Neuronal stem cell (in vitro differentiated cells): ENCODE measurements at regions not wholly inside any gene's neighbourhood (a gene's known extent, or its start where the extent isn't known, plus 50 kb on each side); places are given as distances from the start of the nearest gene placed in this dataset. TPM values are rescaled to one million over a fixed set of nuclear protein-coding genes. Genes with fewer than 3 reads are reported as not detected.

ENCODE experiments used
- DNase-seq: peaks from one replicate; pipeline ENCODE4 v3.0.0-alpha.2; 2013; ENCODE audit warnings: low spot score
- H2AFZ ChIP-seq: one replicate; pipeline ENCODE4 v1.6.1; 2013; ENCODE audit warnings: mild to moderate bottlenecking, low read length, inconsistent platforms
- H2AK5ac ChIP-seq: 2 replicates; pipeline ENCODE4 v1.6.1; 2013; ENCODE audit warnings: low read depth, mild to moderate bottlenecking, inconsistent platforms, low read length, moderate library complexity, mixed read lengths
- H2BK120ac ChIP-seq: 2 replicates; pipeline ENCODE4 v1.6.1; 2013; ENCODE audit warnings: low read depth, mild to moderate bottlenecking, inconsistent platforms, low read length, moderate library complexity, mixed read lengths
- H2BK12ac ChIP-seq: one replicate; pipeline ENCODE4 v1.6.1; 2013; ENCODE audit warnings: low read length, inconsistent platforms
- H2BK15ac ChIP-seq: 2 replicates; pipeline ENCODE4 v1.6.1; 2013; ENCODE audit warnings: mild to moderate bottlenecking, low read length, inconsistent platforms, mixed read lengths
- H2BK5ac ChIP-seq: one replicate; pipeline ENCODE4 v1.6.1; 2013; ENCODE audit warnings: inconsistent platforms, mild to moderate bottlenecking, low read length, moderate library complexity
- H3K14ac ChIP-seq: one replicate; pipeline ENCODE4 v1.6.1; 2013; ENCODE audit warnings: low read length, inconsistent platforms
- H3K18ac ChIP-seq: 2 replicates; pipeline ENCODE4 v1.6.1; 2013; ENCODE audit warnings: low read length, inconsistent platforms
- H3K23ac ChIP-seq: 2 replicates; pipeline ENCODE4 v1.6.1; 2013; ENCODE audit warnings: low read depth, mild to moderate bottlenecking, mixed read lengths, low read length, inconsistent platforms; ENCODE audit not compliant: poor library complexity
- H3K27ac ChIP-seq: replicated peaks from 3 replicates; pipeline ENCODE4 v1.5.1; 2013; ENCODE audit warnings: low read length, inconsistent platforms
- H3K27me3 ChIP-seq, 3 experiments: 2 replicates each; pipeline ENCODE4 v1.6.1; 2013; ENCODE audit warnings: low read length in 3 of 3, mild to moderate bottlenecking in 2 of 3, inconsistent platforms in 1 of 3, low read depth in 1 of 3, mixed read lengths in 1 of 3, moderate library complexity in 1 of 3; ENCODE audit not compliant: control insufficient read depth in 3 of 3, insufficient read depth in 3 of 3
- H3K36me3 ChIP-seq, 2 donors: replicated peaks in 1 of 2; 2 replicates each; pipeline ENCODE4 v1.6.1; 2013; ENCODE audit warnings: low read length in 2 of 2; ENCODE audit not compliant: control insufficient read depth in 2 of 2, insufficient read depth in 2 of 2
- H3K4ac ChIP-seq: 2 replicates; pipeline ENCODE4 v1.6.1; 2013; ENCODE audit warnings: inconsistent platforms, mild to moderate bottlenecking, low read length, moderate library complexity
- H3K4me1 ChIP-seq, 2 donors: 1 replicate in 1 of 2; 2 replicates in 1 of 2; pipeline ENCODE4 v1.6.1; 2013; ENCODE audit warnings: low read length in 2 of 2, low read depth in 1 of 2; ENCODE audit not compliant: control insufficient read depth in 2 of 2, insufficient read depth in 1 of 2
- H3K4me2 ChIP-seq: one replicate; pipeline ENCODE4 v1.6.1; 2013; ENCODE audit warnings: mild to moderate bottlenecking, low read length, inconsistent platforms; ENCODE audit not compliant: insufficient read depth, poor library complexity, severe bottlenecking
- H3K4me3 ChIP-seq, 2 donors: 2 replicates each; pipeline ENCODE4 v1.5.1; 2013; ENCODE audit warnings: low read length in 2 of 2, mild to moderate bottlenecking in 2 of 2, inconsistent platforms in 1 of 2, moderate library complexity in 1 of 2
- H3K79me1 ChIP-seq: one replicate; pipeline ENCODE4 v1.6.1; 2013; ENCODE audit warnings: low read depth, mild to moderate bottlenecking, inconsistent platforms, low read length, moderate library complexity
- H3K9ac ChIP-seq: one replicate; pipeline ENCODE4 v1.6.1; 2013; ENCODE audit warnings: mild to moderate bottlenecking, low read depth, low read length, inconsistent platforms; ENCODE audit not compliant: poor library complexity
- H3K9me3 ChIP-seq, 2 donors: replicated peaks in 1 of 2; 2 replicates each; pipeline versions ENCODE3 to v1.6.1; 2013; ENCODE audit warnings: low read length in 2 of 2, mild to moderate bottlenecking in 2 of 2, inconsistent platforms in 1 of 2, low read depth in 1 of 2, mixed read lengths in 1 of 2, moderate library complexity in 1 of 2; ENCODE audit not compliant: control insufficient read depth in 2 of 2, insufficient read depth in 1 of 2
- H4K8ac ChIP-seq: one replicate; pipeline ENCODE4 v1.6.1; 2013; ENCODE audit warnings: low read depth, mild to moderate bottlenecking, inconsistent platforms, low read length, moderate library complexity
- H4K91ac ChIP-seq: one replicate; pipeline ENCODE4 v1.6.1; 2013; ENCODE audit warnings: low read length, low read depth, mild to moderate bottlenecking, inconsistent platforms; ENCODE audit not compliant: poor library complexity
- WGBS, 2 donors: extraction: QIAGEN DNeasy Blood & Tissue Kit; methylation state at CpG; one replicate each; pipeline ENCODE4 v1.1.7; 2013; ENCODE audit warnings: missing lambda C conversion rate in 2 of 2, mixed read lengths in 1 of 2; ENCODE audit not compliant: insufficient read length in 2 of 2, insufficient replicate concordance in 1 of 2; ENCODE audit errors: extremely low coverage in 2 of 2; 5-methylcytosine and 5-hydroxymethylcytosine counted together
- small RNA-seq: library from polyadenylated mRNA; stranded (forward); fragments of <200 nt; extraction: miRNeasy Mini kit (QIAGEN cat#:217004); gene quantifications from one replicate; pipeline ENCODE3, GENCODE V24; 2013; ENCODE audit not compliant: insufficient read depth

DNA sequence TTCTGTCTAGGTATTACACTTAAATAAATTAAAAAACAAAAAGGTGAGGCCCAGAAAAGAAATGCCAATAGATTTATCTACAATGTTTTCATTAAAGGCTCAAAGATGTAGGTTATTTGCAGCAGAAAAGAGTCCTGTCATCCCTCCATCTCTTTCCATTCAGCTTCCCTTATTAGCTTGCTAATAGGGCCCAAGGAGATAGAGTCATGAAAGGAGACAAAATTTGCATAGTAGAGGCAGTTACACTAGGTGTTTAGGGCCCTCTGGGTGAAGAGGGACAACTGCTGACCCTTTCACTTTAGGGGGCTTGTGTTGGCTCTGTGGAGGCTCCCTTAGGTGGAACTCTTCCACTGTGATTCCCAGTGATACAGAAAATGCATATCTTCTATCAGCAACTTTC lies 58.4 kb upstream of the TACR3 start:
- H3K9ac ChIP-seq, result no peak overlapping the region
- no peaks in the 10 kb centered on the region for H3K79me1 ChIP-seq
- no peak overlapping the region for H2BK5ac ChIP-seq
- DNase-seq, result no peak
- no peaks in the 10 kb centered on the region for H3K27me3 ChIP-seq
- H2AFZ ChIP-seq, result no peak overlapping the region
- H4K8ac ChIP-seq, result no peak overlapping the region
- H3K9me3 ChIP-seq, result no peaks in the 10 kb centered on the region
- H3K4ac ChIP-seq, result no peak overlapping the region
- no peak overlapping the region for H2BK120ac ChIP-seq
- H3K4me2 ChIP-seq, result no peak overlapping the region
- no peaks in the 10 kb centered on the region for H3K36me3 ChIP-seq
- H3K23ac ChIP-seq, result no peak overlapping the region
- no peak overlapping the region for H3K18ac ChIP-seq
- H3K27ac ChIP-seq, result no peak overlapping the region
- no peak overlapping the region for H4K91ac ChIP-seq
- H3K4me1 ChIP-seq, result no peaks in the 10 kb centered on the region
- H2BK15ac ChIP-seq, result no peak overlapping the region
- no peak overlapping the region for H2BK12ac ChIP-seq
- H3K4me3 ChIP-seq, result no peak overlapping the region
- no peak overlapping the region for H3K14ac ChIP-seq
- no peak overlapping the region for H2AK5ac ChIP-seq

DNA sequence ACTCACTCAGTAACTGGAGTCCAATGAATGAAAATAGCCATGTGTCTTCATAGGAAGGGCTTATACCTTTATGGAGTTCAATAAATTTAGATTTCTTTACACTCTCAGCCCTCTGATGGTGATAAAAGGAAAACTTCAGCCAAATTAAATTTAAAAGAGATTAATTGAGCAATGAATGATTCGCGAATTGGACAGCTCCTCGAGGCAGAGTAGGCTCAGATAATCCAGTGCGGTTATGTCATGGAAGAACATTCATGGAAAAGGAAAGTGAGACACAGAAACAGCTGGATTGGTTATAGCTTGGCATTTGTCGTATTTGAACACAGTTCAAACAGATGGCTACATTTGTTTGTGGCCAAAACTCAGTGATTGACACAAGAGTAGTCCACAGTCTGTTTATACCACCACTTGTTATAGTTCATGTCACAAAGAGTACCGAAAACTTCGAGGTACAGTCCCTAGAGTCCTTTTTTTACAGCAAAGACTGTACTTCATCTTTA lies 54.6 kb upstream of the TACR3 start:
- H3K14ac ChIP-seq, result no peak overlapping the region
- H2BK12ac ChIP-seq, result no peak overlapping the region
- H2BK120ac ChIP-seq, result no peak overlapping the region
- no peak overlapping the region for H2AK5ac ChIP-seq
- no peak for DNase-seq
- WGBS, 2 donors, result no CpG with 5 or more reads among the region's 7 CpGs
- H3K9ac ChIP-seq, result no peak overlapping the region
- H3K18ac ChIP-seq, result no peak overlapping the region
- H3K27ac ChIP-seq, result no peak overlapping the region
- H3K4ac ChIP-seq, result no peak overlapping the region
- H4K91ac ChIP-seq, result no peak overlapping the region
- no peak overlapping the region for H3K4me3 ChIP-seq
- H3K9me3 ChIP-seq, result no peaks in the 10 kb centered on the region
- H2BK5ac ChIP-seq, result no peak overlapping the region
- no peak overlapping the region for H4K8ac ChIP-seq
- H2BK15ac ChIP-seq, result no peak overlapping the region
- H3K4me1 ChIP-seq, result no peaks in the 10 kb centered on the region
- no peaks in the 10 kb centered on the region for H3K79me1 ChIP-seq
- H2AFZ ChIP-seq, result peak overlapping the region; percentile 50
- no peaks in the 10 kb centered on the region for H3K36me3 ChIP-seq
- H3K23ac ChIP-seq, result no peak overlapping the region
- H3K27me3 ChIP-seq, result no peaks in the 10 kb centered on the region
- H3K4me2 ChIP-seq, result no peak overlapping the region

DNA sequence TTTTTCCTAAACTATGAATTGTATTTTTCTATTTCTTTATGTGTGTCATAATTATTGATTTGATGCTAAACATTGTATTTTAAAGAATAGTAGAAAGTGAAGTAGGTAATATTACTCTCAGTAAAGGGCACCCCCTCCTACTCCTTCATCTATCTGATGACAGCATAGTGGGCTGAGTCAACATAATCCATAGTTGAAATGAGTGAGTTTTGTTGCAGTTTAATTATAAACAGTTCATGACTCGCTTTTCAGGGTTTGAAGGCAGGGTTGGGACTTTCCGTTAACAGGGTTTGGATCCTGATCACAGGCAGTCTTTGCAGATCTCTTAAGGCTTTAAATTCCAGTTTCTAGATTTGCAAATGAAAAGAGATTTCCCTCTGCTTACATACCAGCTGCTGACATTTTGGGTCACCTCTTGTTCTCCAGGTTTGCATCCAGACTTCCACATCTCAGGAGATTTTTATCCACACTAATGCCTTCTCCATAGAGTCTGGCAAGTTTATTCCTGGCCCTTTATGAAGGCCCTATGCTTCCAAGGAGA lies 54.0 kb upstream of the TACR3 start:
- Histone ChIP-seq H3K9me3 (no peaks in the 10 kb centered on the region), H2BK120ac (no peak overlapping the region), H3K4me1 (no peaks in the 10 kb centered on the region), H3K9ac (no peak overlapping the region), H3K4me2 (no peak overlapping the region), H3K14ac (no peak overlapping the region), H3K36me3 (no peaks in the 10 kb centered on the region), H3K4me3 (no peak overlapping the region), H2AFZ (peak overlapping the region; percentile 50), H2BK15ac (no peak overlapping the region), H2BK5ac (no peak overlapping the region), H3K23ac (no peak overlapping the region), H3K4ac (no peak overlapping the region), H2AK5ac (no peak overlapping the region), H2BK12ac (no peak overlapping the region), H4K91ac (no peak overlapping the region), H4K8ac (no peak overlapping the region), H3K18ac (no peak overlapping the region), H3K79me1 (no peaks in the 10 kb centered on the region), H3K27me3 (no peaks in the 10 kb centered on the region), H3K27ac (no peak overlapping the region)
- WGBS, 2 donors, result no CpG with 5 or more reads among the region's 2 CpGs
- no peak for DNase-seq

Small RNAs in the stretch of these regions (small RNA-seq; reads per million reads assigned to genes)
- gene RNU6-635P, result not detected
